ENCODE measurements at regions not wholly inside any gene's neighbourhood (a gene's known extent, or its start where the extent isn't known, plus 50 kb on each side); places are given as distances from the start of the nearest gene placed in this dataset.

GRCh38 chr7:21305455-21306235 is 122.2 kb upstream of the SP4 start:
- Mint-ChIP-seq H3K9me3 (peaks cover 3% of the 10 kb centered on the region in 2 donors), H3K27me3 (ENCODE audit: low read depth in 2 of 2) (no peaks in the 10 kb centered on the region), H3K27ac (no peak overlapping the region), H3K36me3 (no peaks in the 10 kb centered on the region), H3K4me3 (no peak overlapping the region), H3K4me1 (no peaks in the 10 kb centered on the region)
- Histone ChIP-seq H3K36me3 (ENCODE audit: control insufficient read depth, insufficient read depth, low read length) (no peaks in the 10 kb centered on the region), H3K27ac (ENCODE audit: low read length) (no peak overlapping the region), H3K4me3 (ENCODE audit: low read length) (no peak overlapping the region), H3K4me1 (ENCODE audit: control insufficient read depth, insufficient read depth, low read length) (no peaks in the 10 kb centered on the region), H3K9me3 (ENCODE audit: control insufficient read depth, insufficient read depth, low read length) (no peaks in the 10 kb centered on the region), H3K27me3 (ENCODE audit: control insufficient read depth, insufficient read depth, low read length) (no peaks in the 10 kb centered on the region)
- DNase-seq (no peak), ATAC-seq (no peak)
- intact Hi-C loops (cut with micrococcal nuclease), result no loop called here
- 82% methylated on average over 2 of the region's 3 CpGs for WGBS (ENCODE audit: insufficient coverage)
- no peak for TF ChIP-seq CTCF (IDR thresholded peaks at IDR 0.05)

- intact Hi-C loops (cut with micrococcal nuclease), result no loop called here
- no peak overlapping the region for H3K27ac ChIP-seq (ENCODE audit: low read length)
- Mint-ChIP-seq H3K4me1 (no peaks in the 10 kb centered on the region), H3K9me3 (peaks cover 2 to 3% of the 10 kb centered on the region in 2 donors), H3K27me3 (ENCODE audit: low read depth in 2 of 2) (no peaks in the 10 kb centered on the region), H3K36me3 (peaks cover 8% of the 10 kb centered on the region), H3K4me3 (no peak overlapping the region), H3K27ac (no peak overlapping the region)
- no peak for TF ChIP-seq CTCF (IDR thresholded peaks at IDR 0.05)
- ATAC-seq (no peak), DNase-seq (no peak)
- no peaks in the 10 kb centered on the region for H3K27me3 ChIP-seq (ENCODE audit: control insufficient read depth, insufficient read depth, low read length)
- H3K36me3 ChIP-seq (ENCODE audit: control insufficient read depth, insufficient read depth, low read length), result no peaks in the 10 kb centered on the region
- WGBS (ENCODE audit: insufficient coverage), result 89% methylated on average over 2 of the region's 2 CpGs
- no peak overlapping the region for H3K4me3 ChIP-seq (ENCODE audit: low read length)
- H3K4me1 ChIP-seq (ENCODE audit: control insufficient read depth, insufficient read depth, low read length), result no peaks in the 10 kb centered on the region
- peaks cover 2% of the 10 kb centered on the region for H3K9me3 ChIP-seq (ENCODE audit: control insufficient read depth, insufficient read depth, low read length)
Measured at GRCh38 chr7:21314954-21315353, 112.9 kb upstream of the SP4 start.

GRCh38 chr7:21317966-21318915 is 109.6 kb upstream of the SP4 start:
- Mint-ChIP-seq H3K36me3 (no peaks in the 10 kb centered on the region), H3K27ac (no peak overlapping the region), H3K9me3 (no peaks in the 10 kb centered on the region), H3K4me1 (no peaks in the 10 kb centered on the region), H3K27me3 (ENCODE audit: low read depth in 2 of 2) (no peaks in the 10 kb centered on the region), H3K4me3 (no peak overlapping the region)
- Histone ChIP-seq H3K9me3 (ENCODE audit: control insufficient read depth, insufficient read depth, low read length) (no peaks in the 10 kb centered on the region), H3K4me1 (ENCODE audit: control insufficient read depth, insufficient read depth, low read length) (no peaks in the 10 kb centered on the region), H3K4me3 (ENCODE audit: low read length) (no peak overlapping the region), H3K27me3 (ENCODE audit: control insufficient read depth, insufficient read depth, low read length) (no peaks in the 10 kb centered on the region), H3K27ac (ENCODE audit: low read length) (no peak overlapping the region), H3K36me3 (ENCODE audit: control insufficient read depth, insufficient read depth, low read length) (no peaks in the 10 kb centered on the region)
- 95% methylated on average over 4 of the region's 6 CpGs for WGBS (ENCODE audit: insufficient coverage)
- ATAC-seq, result no peak
- no peak for DNase-seq
- no peak for TF ChIP-seq CTCF (IDR thresholded peaks at IDR 0.05)
- intact Hi-C loops (cut with micrococcal nuclease), result no loop called here
